Osteocyte (in vitro differentiated cells): ENCODE measurements at regions not wholly inside any gene's neighbourhood (a gene's known extent, or its start where the extent isn't known, plus 50 kb on each side); places are given as distances from the start of the nearest gene placed in this dataset.

Experiments used
- DNase-seq: peaks from one replicate; pipeline ENCODE4 v3.0.0; 2021; ENCODE audit warnings: mixed read lengths; ENCODE audit not compliant: unreplicated experiment; ENCODE audit errors: extremely low spot score
- H3K27ac Mint-ChIP-seq: one replicate; pipeline ENCODE4 v1.8.0; 2021; ENCODE audit warnings: mild to moderate bottlenecking, mixed read lengths; ENCODE audit not compliant: unreplicated experiment
- H3K27me3 Mint-ChIP-seq: one replicate; pipeline ENCODE4 v1.8.0; 2021; ENCODE audit warnings: mixed read lengths; ENCODE audit not compliant: unreplicated experiment
- H3K36me3 Mint-ChIP-seq: one replicate; pipeline ENCODE4 v1.8.0; 2021; ENCODE audit warnings: mixed read lengths; ENCODE audit not compliant: unreplicated experiment
- H3K4me1 Mint-ChIP-seq: one replicate; pipeline ENCODE4 v1.8.0; 2021; ENCODE audit warnings: mixed read lengths; ENCODE audit not compliant: unreplicated experiment
- H3K4me3 Mint-ChIP-seq: one replicate; pipeline ENCODE4 v1.8.0; 2021; ENCODE audit warnings: mild to moderate bottlenecking, moderate library complexity, mixed read lengths; ENCODE audit not compliant: unreplicated experiment
- H3K9me3 Mint-ChIP-seq: one replicate; pipeline ENCODE4 v1.8.0; 2021; ENCODE audit warnings: mixed read lengths; ENCODE audit not compliant: unreplicated experiment
- TF ChIP-seq, protein P1 (sequence below): fragments of 200-600 bp; sonication (generic); IDR thresholded peaks from 2 replicates; pipeline ENCODE4 v1.5.0; 2021; ENCODE audit warnings: antibody characterized with exemption, mild to moderate bottlenecking, moderate library complexity

DNA sequence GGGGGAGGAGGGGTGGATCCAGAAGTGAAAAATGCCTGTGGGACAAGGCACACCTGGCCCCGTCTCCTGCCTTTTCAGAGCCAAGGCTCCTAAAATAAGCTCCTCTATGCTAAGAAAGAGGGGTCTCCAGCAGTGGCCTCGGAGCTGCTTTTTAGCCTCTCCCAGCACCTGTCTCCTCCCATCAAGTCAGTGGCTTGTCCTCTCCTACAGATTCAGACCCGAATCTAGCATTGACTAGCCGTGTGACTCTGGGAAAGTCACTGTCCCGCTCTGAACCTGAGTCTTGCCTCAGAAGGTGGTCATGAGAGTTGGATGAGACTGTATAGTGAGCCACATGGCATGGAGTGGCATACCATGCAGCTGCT, 90.8 kb upstream of the THY1 start:
- DNase-seq: no peak
- H3K9me3 Mint-ChIP-seq: no peaks in the 10 kb centered on the region
- H3K36me3 Mint-ChIP-seq: no peaks in the 10 kb centered on the region
- no peak overlapping the region for H3K4me3 Mint-ChIP-seq
- H3K27me3 Mint-ChIP-seq: peaks cover 40% of the 10 kb centered on the region
- H3K4me1 Mint-ChIP-seq: peaks cover 11% of the 10 kb centered on the region
- TF ChIP-seq, protein P1, sequence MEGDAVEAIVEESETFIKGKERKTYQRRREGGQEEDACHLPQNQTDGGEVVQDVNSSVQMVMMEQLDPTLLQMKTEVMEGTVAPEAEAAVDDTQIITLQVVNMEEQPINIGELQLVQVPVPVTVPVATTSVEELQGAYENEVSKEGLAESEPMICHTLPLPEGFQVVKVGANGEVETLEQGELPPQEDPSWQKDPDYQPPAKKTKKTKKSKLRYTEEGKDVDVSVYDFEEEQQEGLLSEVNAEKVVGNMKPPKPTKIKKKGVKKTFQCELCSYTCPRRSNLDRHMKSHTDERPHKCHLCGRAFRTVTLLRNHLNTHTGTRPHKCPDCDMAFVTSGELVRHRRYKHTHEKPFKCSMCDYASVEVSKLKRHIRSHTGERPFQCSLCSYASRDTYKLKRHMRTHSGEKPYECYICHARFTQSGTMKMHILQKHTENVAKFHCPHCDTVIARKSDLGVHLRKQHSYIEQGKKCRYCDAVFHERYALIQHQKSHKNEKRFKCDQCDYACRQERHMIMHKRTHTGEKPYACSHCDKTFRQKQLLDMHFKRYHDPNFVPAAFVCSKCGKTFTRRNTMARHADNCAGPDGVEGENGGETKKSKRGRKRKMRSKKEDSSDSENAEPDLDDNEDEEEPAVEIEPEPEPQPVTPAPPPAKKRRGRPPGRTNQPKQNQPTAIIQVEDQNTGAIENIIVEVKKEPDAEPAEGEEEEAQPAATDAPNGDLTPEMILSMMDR: no peak
- no peak overlapping the region for H3K27ac Mint-ChIP-seq

DNA sequence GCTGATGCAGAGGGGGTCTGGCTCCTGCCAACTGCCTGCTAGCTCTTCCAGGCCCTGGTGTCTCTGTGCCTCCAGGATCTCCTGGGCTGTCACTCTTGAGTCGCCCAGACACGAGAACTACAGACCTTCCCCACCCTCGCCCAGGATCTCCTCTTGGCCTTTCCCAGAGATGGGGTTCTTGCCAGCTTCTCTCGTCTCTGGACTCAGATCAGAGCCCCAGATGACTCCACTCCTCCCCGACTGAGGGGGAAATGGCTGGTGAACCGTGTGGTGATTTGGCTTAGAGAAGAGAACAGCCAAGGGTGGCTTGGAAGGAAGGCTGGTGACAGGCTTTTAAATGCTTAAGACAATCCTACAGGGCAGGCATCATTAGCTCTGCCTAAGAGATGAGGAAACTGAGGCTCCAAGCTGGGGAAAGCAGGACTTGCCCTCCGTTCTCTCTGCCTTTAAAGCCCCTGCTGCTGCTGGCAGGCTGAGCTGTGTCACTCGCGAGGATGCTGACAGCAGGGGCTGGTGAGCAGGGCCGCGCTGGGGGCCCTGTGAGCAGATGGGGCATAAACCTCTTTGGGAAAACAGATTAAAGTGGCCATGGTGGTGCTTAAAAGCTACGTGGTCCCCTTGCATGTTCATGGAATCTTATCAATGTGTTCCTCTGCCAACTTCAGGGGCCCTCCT, 90.3 kb upstream of the THY1 start:
- TF ChIP-seq, protein P1: no peak

DNA sequence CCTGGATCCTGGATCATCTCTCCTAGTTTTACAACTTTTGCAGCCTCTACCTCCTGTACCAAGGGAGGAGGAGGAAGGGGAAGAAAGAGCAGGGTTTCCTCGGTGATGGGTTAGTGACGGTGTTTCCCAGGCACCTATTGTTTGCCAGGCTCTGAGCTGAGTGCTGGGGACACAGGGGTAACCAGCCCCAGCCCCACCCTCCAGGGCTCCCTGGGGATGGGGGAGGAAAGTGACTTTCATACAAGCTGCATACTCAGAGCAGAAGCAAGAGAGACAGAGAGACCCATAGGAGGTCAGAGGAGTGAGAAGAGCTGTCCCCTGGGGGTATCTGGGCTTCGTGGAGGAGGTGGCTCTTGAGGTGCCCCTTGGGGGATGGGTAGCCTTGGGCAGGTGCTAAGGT, 89.4 kb upstream of the THY1 start:
- Mint-ChIP-seq H3K4me3 (no peak overlapping the region), H3K9me3 (no peaks in the 10 kb centered on the region), H3K27me3 (peaks cover 28% of the 10 kb centered on the region), H3K27ac (no peak overlapping the region), H3K36me3 (no peaks in the 10 kb centered on the region), H3K4me1 (peaks cover 11% of the 10 kb centered on the region)
- TF ChIP-seq, protein P1: no peak
- DNase-seq: no peak

More for the DNA sequence above, 90.3 kb upstream of the THY1 start:
- peaks cover 11% of the 10 kb centered on the region for H3K4me1 Mint-ChIP-seq
- no peak for DNase-seq
- H3K9me3 Mint-ChIP-seq: no peaks in the 10 kb centered on the region
- no peaks in the 10 kb centered on the region for H3K36me3 Mint-ChIP-seq
- H3K4me3 Mint-ChIP-seq: no peak overlapping the region
- H3K27ac Mint-ChIP-seq: no peak overlapping the region
- H3K27me3 Mint-ChIP-seq: peaks cover 37% of the 10 kb centered on the region

DNA sequence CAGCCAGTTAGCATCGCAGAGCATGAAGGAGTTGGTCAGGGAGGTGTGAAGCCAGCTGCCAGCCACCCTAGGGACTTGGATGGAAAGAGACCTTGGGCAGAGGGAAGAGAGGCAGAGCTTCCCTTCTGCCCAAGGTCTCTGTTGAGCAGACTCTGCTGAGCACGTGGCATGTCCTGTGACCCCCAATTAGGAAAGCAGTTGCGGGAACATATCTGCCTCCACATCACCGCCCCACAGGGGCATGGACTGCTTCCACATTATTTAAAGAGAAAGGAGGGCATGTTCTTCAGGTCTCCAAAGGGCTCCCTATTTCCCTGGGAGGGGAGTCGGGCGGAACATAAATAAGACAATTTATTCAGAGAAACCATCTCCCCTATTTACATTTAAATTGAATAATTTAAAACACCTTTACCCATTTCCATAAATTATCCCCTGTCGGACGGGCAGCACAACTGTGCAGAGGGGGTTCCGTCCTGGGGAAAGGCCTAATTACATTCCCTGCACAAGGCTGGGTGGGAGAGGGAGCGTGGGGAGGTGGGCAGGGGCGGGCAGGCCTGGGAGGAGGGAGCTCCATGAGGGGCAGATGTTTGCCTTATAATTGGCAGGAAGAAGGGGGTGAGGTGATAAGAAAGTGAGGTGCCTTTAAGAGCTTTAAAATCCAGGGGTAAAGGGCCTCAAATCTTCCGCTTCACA, 88.8 kb upstream of the THY1 start:
- H3K9me3 Mint-ChIP-seq: no peaks in the 10 kb centered on the region
- peaks cover 11% of the 10 kb centered on the region for H3K4me1 Mint-ChIP-seq
- no peak overlapping the region for H3K4me3 Mint-ChIP-seq
- H3K27me3 Mint-ChIP-seq: peaks cover 23% of the 10 kb centered on the region
- TF ChIP-seq, protein P1: no peak
- no peaks in the 10 kb centered on the region for H3K36me3 Mint-ChIP-seq
- no peak for DNase-seq
- H3K27ac Mint-ChIP-seq: no peak overlapping the region

DNA sequence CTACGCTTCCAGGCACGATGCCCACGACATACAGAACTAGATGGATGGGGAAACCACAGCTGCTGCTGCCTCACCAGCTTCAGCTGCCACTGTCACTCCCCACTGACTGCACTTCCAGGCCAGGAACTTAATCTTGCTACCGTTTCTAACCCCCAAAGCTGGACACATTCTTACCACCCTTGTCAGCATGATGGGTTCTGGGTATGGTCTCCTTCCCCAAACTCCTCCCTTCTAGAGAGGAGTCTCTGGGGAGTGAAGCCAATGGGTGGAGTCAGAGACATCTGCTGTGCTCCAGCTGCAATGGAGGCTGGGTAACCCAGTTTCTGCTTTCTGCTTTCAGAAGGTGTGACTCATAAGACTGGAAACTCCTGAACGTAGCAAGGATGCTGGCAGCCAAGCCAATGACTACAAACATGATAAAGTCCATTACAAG, 87.0 kb upstream of the THY1 start:
- no peaks in the 10 kb centered on the region for H3K9me3 Mint-ChIP-seq
- H3K27me3 Mint-ChIP-seq: peaks cover 14% of the 10 kb centered on the region
- no peak overlapping the region for H3K27ac Mint-ChIP-seq
- DNase-seq: no peak
- no peaks in the 10 kb centered on the region for H3K36me3 Mint-ChIP-seq
- H3K4me1 Mint-ChIP-seq: peaks cover 16% of the 10 kb centered on the region
- no peak overlapping the region for H3K4me3 Mint-ChIP-seq
- TF ChIP-seq, protein P1: no peak
